CD1c-positive myeloid dendritic cell (primary cell): ENCODE measurements at regions not wholly inside any gene's neighbourhood (a gene's known extent, or its start where the extent isn't known, plus 50 kb on each side); places are given as distances from the start of the nearest gene placed in this dataset.
A peak's percentile ranks its signal among the peaks of the same experiment; 100 is the strongest.

Source experiments
- DNase-seq: peaks from one replicate; pipeline ENCODE4 v3.0.0-alpha.2; 2016; ENCODE audit errors: extremely low spot score

DNA sequence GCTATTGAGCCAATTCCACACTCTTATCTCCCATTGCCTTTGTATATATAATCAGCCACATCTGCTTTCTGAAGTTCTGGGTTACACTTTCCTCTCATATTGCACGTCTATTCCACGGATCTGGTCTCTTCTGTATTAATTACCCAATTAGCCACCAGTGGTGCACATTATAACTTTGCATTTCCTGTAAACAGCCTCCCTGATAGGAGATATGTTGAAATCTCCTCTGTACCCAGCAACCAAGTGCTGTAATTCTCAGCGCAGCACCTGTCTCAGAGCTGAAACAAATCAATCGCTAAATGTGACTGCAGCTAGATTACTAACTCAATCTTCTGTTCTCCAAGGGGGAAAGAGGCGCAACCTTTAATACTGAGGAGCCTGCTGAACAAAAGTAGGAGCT, 326.4 kb downstream of the SLITRK2 start:
- DNase-seq = no peak

DNA sequence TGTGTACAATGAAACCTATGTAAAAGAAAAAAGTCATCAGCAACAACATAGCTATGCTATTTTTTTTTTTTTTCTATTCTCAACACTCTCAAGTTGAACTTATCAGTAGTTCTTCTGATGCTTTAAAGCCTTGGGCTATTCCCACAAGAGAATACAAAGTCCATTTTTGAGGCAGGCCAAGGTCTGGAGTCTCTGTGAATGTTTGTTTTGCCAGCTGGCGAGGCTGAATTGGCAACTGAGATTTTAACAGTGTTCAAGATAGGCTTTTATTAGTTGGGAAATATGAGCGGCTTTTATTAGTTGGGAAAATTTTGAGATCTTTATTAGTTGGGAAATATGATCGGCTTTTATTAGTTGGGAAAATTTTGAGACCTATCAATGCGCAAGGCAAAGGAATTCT, 336.6 kb downstream of the SLITRK2 start:
- DNase-seq = no peak

- no peak for DNase-seq
Measured at GRCh38 chrX:146160443-146161203, 343.0 kb downstream of the SLITRK2 start.

- DNase-seq = no peak
Measured at GRCh38 chrX:146173742-146174141, 356.1 kb downstream of the SLITRK2 start.

DNA sequence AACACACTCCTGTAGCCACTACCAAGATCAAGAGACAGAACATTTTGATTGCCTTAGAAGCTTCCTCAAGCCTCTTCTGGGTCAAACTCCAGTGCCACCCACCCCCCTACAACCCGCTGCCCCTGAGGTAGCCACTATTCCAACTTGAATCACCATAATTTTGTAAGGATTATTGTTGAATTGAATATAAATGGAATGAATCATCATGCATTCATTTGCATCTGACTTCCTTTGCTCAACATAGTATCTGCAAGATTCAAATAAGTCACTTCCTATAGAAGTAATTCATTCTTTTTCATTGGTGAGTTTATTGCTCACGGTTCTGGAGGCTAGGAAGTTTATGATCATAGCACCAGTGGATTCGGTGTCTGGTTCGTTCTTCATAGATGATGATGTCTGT, 364.2 kb downstream of the SLITRK2 start:
- DNase-seq = no peak

- no peak for DNase-seq
Measured at GRCh38 chrX:146186540-146186939, 368.9 kb downstream of the SLITRK2 start.

GRCh38 chrX:146189371-146189770, 371.7 kb downstream of the SLITRK2 start:
- DNase-seq = no peak

GRCh38 chrX:146208821-146209220, 391.2 kb downstream of the SLITRK2 start:
- DNase-seq = no peak

GRCh38 chrX:146224442-146224841, 406.8 kb downstream of the SLITRK2 start:
- DNase-seq = no peak

DNA sequence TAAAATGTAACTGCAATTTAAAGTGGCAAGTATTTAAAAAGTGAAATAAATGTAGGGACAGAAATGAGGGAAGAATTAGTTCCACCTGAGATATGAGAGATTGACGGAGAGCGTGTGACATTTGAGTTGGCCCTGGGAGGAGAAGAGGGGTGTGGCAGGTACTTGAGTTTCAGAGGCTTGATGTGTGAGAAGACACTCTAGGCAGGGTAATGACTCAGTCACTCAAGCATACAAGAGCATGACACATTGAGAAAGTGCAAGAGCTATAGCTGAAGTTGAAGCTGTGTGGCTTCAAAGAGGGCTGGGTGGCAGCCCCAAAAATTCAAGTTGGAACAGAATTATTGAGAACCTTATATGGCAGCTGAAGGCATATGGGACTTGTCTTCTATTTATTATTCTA, 420.5 kb downstream of the SLITRK2 start:
- no peak for DNase-seq

DNA sequence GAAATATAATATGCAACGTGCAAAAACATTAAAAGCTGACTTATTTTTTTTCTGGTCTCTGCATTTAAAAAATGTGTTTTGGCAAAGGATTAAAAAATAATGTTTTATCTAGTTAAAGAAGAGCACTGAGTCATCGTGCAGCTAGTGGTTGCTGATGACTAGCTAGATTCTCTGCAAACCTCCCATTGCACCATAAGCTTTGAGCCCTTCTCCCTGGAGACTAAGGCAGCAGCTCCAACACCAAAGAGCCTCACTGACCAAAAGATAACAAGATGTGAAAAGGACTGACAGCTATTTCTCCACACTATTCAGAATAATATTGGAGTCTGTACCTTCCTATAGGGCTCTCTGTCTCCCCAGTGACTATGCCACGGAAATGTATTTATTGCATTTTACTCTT, 424.3 kb downstream of the SLITRK2 start:
- DNase-seq = no peak

GRCh38 chrX:146243041-146243440, 425.4 kb downstream of the SLITRK2 start:
- DNase-seq = no peak

DNA sequence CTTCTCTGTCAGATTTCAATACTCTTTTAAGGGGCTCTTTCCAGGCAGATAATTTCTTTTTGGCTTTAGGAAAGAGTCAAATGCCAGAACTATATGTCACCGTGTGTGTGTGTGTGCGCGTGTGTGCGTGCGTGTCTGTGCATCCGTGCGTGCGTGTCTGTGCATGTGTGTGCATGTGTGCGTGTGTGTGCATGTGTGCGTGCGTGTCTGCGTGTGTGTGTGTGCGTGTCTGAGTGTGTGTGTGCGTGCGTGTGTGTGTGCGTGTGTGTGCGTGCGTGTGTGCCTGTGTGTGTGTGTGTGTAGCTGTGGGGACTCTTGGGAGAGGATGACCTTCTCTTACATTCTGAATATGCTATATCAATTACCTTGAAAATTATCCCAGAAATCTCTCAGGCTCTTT, 441.6 kb downstream of the SLITRK2 start:
- no peak for DNase-seq

DNA sequence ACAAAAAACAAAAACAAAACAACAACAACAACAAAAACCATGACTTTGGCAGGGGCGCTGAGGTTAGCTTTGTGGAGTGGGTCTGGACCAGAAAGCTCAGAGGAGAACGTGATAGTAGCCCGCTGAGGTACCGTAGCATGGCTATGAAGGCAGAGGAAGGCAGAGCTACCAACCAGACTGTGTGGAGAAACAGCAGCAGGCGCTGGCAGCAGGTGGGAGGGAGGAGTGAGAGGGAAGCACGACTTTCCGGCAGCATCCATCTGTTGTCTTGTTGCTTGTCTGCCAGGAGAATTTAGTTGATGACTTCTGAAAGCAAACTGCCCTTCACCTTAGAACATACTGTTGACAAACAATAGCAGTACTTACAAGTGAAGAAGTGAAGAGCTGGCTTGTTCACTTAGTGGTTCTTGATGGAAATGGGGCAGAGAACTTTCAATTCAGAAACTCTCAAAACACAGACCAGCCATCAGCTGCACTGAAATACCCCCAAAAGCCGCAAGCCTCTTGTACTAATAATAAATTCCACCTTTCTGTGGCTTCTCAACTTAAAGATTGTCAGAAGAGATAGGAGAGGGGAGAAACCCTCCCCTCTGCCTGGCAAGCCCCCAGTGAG, 447.2 kb downstream of the SLITRK2 start:
- DNase-seq = no peak

- DNase-seq = peak; percentile 1
Measured at GRCh38 chrX:146278381-146278780, 460.8 kb downstream of the SLITRK2 start.
